HepG2 (cell line): ENCODE measurements at regions not wholly inside any gene's neighbourhood (a gene's known extent, or its start where the extent isn't known, plus 50 kb on each side); places are given as distances from the start of the nearest gene placed in this dataset.

Experiments used
- ATF4 ChIP-seq, 2 experiments: fragments of 450-650 bp in 1 of 2; sonication (generic) in 1 of 2; formaldehyde crosslinking; IDR thresholded peaks; 2 replicates each; pipeline versions ENCODE4 v1.5.0 to v1.8.0; 2020 to 2022; ENCODE audit warnings: mild to moderate bottlenecking in 1 of 2, missing genetic modification reagents in 1 of 2
- HOXA5 ChIP-seq: sonication (generic); formaldehyde crosslinking; IDR thresholded peaks from 2 replicates; pipeline ENCODE4 v1.4.0; 2020; ENCODE audit warnings: missing genetic modification reagents
- HOXA7 ChIP-seq: sonication (generic); formaldehyde crosslinking; IDR thresholded peaks from 2 replicates; pipeline ENCODE4 v1.8.1; 2022; ENCODE audit warnings: mild to moderate bottlenecking, missing genetic modification reagents, moderate library complexity
- RELA ChIP-seq: sonication (generic); formaldehyde crosslinking; IDR thresholded peaks from 2 replicates; pipeline ENCODE4 v1.4.0; 2020; ENCODE audit warnings: missing genetic modification reagents
- RFX1 ChIP-seq: fragments of 450-650 bp; IDR thresholded peaks from 2 replicates; pipeline ENCODE4 v1.6.1; 2017
- SP5 ChIP-seq: IDR thresholded peaks from 2 replicates; pipeline ENCODE4 v1.6.1; 2016; ENCODE audit warnings: low read depth, borderline replicate concordance
- ZBTB7A ChIP-seq: sonication (generic); formaldehyde crosslinking; IDR thresholded peaks from 2 replicates; pipeline ENCODE4 v1.8.0; 2022; ENCODE audit warnings: mild to moderate bottlenecking, missing genetic modification reagents
- ZNF24 ChIP-seq: fragments of 450-650 bp; IDR thresholded peaks from 2 replicates; pipeline ENCODE4 v1.6.1; 2017; ENCODE audit warnings: antibody characterized with exemption, mild to moderate bottlenecking
- ZNF274 ChIP-seq: sonication (generic); formaldehyde crosslinking; IDR thresholded peaks from 2 replicates; pipeline ENCODE4 v1.5.1; 2020; ENCODE audit warnings: mild to moderate bottlenecking, missing genetic modification reagents
- TF ChIP-seq, protein P1 (sequence below): IDR thresholded peaks from 2 replicates; pipeline ENCODE4 v1.6.1; 2016; ENCODE audit warnings: control low read depth

DNA sequence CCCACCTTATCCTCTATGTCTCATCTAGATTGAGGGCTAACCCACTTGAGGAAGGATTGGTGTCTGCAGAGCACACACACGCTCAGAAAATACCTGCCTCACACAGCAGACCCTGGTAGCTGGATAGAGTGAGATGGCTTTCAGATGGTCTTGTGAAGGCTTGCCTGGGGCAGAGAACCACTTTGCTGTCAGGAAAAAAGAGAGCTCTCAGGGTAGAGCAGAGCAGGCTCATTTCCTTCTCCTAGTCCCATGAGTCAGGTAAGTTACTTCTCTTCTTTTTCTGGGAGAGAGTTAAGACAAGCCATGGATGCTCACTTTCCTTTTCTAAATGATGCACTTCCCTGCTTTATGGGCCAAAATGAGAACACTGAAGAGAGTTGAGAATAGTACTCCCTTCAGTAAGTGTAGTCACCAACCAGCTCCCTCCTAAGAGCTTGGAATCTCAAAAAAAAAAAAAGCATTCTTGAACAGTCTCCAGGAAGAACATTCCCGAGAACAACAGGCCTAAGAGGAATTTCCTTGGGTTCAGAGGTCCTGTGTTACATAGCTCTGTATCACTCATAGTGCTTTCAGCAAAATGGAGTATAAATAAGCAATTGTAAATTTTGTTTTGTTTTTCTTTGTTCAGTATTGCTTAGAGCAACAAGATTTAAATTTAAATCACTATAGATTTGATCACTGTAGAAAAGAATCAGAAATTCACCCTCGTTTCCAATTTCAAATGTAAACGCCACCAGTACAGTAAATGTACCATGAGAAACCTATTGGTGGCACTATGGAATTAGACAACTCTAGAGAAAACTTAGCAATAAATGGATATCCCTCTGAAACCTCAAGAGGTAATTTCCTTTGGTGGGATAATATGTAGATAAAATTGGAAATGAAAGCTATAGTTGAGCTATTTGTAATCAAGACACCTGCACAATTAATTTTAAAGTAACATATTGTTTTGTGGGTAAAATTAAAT lies 530.3 kb downstream of the RFPL4B start:
- TF ChIP-seq HOXA5 (no peak), ZNF274 (CRISPR knock-in tag) (no peak), ATF4 (CRISPR knock-in tag; IDR thresholded peaks at IDR 0.05) (no peak), RFX1 (no peak), ZBTB7A (no peak), ZNF24 (no peak), HOXA7 (CRISPR knock-in tag) (no peak), RELA (no peak), SP5 (no peak)
- TF ChIP-seq, protein P1, sequence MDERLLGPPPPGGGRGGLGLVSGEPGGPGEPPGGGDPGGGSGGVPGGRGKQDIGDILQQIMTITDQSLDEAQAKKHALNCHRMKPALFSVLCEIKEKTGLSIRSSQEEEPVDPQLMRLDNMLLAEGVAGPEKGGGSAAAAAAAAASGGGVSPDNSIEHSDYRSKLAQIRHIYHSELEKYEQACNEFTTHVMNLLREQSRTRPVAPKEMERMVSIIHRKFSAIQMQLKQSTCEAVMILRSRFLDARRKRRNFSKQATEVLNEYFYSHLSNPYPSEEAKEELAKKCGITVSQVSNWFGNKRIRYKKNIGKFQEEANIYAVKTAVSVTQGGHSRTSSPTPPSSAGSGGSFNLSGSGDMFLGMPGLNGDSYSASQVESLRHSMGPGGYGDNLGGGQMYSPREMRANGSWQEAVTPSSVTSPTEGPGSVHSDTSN (CRISPR knock-in tag), result no peak
